ENCODE measurements at regions not wholly inside any gene's neighbourhood (a gene's known extent, or its start where the extent isn't known, plus 50 kb on each side); places are given as distances from the start of the nearest gene placed in this dataset.
A peak's percentile ranks its signal among the peaks of the same experiment; 100 is the strongest.

DNA sequence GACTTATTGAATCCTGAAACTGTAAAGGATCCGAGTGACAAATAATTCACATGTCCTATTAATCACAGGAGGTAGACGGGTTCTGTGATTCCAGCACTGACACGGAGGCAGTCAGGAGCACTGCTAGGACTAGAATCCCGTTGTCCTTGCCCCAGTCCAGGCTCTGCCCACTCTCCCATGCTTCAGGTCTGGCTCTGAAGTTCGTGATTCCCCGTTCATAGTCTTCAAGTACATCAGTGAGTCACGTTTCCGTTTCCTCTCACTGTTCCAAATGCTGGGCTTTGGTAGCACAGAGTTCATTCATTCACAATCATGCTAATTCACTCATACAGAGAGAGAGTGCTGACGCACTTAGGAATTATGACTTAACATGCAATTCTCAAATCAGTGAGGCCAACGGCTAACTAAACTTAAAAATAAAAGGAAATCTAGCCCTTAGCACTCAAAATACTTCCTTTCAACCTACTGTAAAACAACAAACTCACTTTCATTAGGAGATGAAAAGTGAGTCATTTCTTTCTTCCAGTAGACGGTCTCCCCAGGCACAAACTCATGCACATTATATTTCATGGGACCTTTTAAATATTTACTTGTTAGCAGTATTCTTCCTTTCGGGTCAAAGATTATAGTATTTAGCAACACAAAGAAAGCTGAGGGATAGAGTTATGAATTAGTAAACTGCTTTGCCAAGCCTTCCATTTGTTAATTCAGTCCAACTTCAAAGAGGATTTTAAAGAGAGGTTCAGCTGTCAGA lies 94.0 kb upstream of the NHSL1 start:
- H3K4me2 ChIP-seq (ENCODE audit: low read length) = no peak overlapping the region
- no peaks in the 10 kb centered on the region for H3K9me3 ChIP-seq (ENCODE audit: control insufficient read depth, low read length)
- H2AFZ ChIP-seq = no peak overlapping the region
- H3K4me1 ChIP-seq = peaks cover 2% of the 10 kb centered on the region
- H3K79me2 ChIP-seq = no peaks in the 10 kb centered on the region
- H3K4me3 ChIP-seq (ENCODE audit: low read depth, low read length) = no peak overlapping the region
- peak overlapping the region; percentile 40 for H3K27ac ChIP-seq
- H3K36me3 ChIP-seq (ENCODE audit: control insufficient read depth, insufficient read depth, low read length) = no peaks in the 10 kb centered on the region
- no peaks in the 10 kb centered on the region for H3K27me3 ChIP-seq (ENCODE audit: control insufficient read depth, insufficient read depth, low read length)
- no peak overlapping the region for H3K9ac ChIP-seq
- TF ChIP-seq, protein P1, sequence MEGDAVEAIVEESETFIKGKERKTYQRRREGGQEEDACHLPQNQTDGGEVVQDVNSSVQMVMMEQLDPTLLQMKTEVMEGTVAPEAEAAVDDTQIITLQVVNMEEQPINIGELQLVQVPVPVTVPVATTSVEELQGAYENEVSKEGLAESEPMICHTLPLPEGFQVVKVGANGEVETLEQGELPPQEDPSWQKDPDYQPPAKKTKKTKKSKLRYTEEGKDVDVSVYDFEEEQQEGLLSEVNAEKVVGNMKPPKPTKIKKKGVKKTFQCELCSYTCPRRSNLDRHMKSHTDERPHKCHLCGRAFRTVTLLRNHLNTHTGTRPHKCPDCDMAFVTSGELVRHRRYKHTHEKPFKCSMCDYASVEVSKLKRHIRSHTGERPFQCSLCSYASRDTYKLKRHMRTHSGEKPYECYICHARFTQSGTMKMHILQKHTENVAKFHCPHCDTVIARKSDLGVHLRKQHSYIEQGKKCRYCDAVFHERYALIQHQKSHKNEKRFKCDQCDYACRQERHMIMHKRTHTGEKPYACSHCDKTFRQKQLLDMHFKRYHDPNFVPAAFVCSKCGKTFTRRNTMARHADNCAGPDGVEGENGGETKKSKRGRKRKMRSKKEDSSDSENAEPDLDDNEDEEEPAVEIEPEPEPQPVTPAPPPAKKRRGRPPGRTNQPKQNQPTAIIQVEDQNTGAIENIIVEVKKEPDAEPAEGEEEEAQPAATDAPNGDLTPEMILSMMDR (IDR thresholded peaks at IDR 0.05) = no peak

DNA sequence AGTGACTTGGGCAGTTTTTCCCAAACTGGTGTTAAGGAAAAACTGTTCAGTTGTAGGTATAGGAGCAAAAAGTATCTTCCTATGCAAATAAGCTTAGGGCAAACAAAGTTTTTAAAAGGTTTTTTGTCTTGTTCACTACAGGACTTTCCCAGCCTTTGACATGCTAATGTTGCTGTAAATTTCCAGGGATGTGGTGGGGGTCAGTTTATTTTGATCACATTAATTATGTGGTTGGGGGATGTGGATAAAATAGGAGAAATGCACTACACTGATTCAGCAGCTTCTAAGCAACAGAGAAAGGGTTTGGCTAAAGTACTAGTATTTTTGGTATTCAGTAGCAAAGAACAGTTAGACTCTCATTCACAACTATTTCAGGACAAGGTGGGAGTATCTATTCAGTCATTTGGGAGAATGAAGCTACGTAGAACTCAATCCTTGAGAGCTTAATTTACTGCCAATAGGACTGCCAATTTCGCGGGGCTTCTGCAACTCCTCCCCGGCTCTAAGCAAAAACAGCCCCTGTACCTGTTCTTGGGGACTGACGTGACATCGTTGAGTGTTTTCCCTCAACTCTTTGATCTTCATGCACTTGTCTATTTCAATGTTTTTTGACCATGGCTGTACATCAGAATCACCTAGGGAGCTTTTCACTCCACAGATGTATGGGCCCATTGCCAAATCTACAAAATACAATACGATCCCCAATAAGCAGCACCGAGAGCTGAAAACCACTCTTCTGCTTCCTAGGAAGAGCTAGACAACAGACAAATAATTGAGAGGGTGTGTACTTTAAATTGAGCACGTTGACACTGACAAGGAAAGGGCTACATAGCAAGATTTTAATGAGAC lies 94.8 kb upstream of the NHSL1 start:
- Histone ChIP-seq H3K4me3 (ENCODE audit: low read depth, low read length) (no peak overlapping the region), H3K9ac (no peak overlapping the region), H2AFZ (no peak overlapping the region), H3K4me2 (ENCODE audit: low read length) (no peak overlapping the region), H3K9me3 (ENCODE audit: control insufficient read depth, low read length) (no peaks in the 10 kb centered on the region), H3K27ac (peak overlapping the region; percentile 40), H3K4me1 (peaks cover 2% of the 10 kb centered on the region), H3K36me3 (ENCODE audit: control insufficient read depth, insufficient read depth, low read length) (no peaks in the 10 kb centered on the region), H3K79me2 (no peaks in the 10 kb centered on the region), H3K27me3 (ENCODE audit: control insufficient read depth, insufficient read depth, low read length) (no peaks in the 10 kb centered on the region)
- TF ChIP-seq, protein P1 (IDR thresholded peaks at IDR 0.05) = no peak

DNA sequence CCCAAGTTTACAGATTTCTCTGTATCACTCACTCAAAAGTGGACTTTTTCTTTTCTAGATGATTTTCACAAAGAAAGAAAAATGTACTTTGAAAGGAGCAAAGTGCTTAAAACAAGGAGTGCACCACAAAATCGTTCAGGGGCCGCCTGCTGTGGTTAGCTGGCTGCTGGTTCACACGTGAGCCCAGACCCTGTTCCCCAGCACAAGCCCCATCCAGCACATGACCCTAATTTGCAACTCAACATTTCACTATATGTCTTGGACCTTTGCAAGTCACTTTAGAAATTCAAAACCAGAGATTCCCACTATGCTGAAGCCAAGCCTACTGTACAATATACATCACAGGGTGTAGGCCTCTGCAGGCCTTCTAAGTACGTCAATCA lies 95.5 kb upstream of the NHSL1 start:
- Histone ChIP-seq H3K4me3 (ENCODE audit: low read depth, low read length) (no peak overlapping the region), H3K27me3 (ENCODE audit: control insufficient read depth, insufficient read depth, low read length) (no peaks in the 10 kb centered on the region), H3K9ac (no peak overlapping the region), H2AFZ (no peak overlapping the region), H3K9me3 (ENCODE audit: control insufficient read depth, low read length) (no peaks in the 10 kb centered on the region), H3K27ac (no peak overlapping the region), H3K4me2 (ENCODE audit: low read length) (no peak overlapping the region), H3K36me3 (ENCODE audit: control insufficient read depth, insufficient read depth, low read length) (no peaks in the 10 kb centered on the region), H3K79me2 (no peaks in the 10 kb centered on the region), H3K4me1 (peaks cover 2% of the 10 kb centered on the region)
- TF ChIP-seq, protein P1 (IDR thresholded peaks at IDR 0.05) = no peak

DNA sequence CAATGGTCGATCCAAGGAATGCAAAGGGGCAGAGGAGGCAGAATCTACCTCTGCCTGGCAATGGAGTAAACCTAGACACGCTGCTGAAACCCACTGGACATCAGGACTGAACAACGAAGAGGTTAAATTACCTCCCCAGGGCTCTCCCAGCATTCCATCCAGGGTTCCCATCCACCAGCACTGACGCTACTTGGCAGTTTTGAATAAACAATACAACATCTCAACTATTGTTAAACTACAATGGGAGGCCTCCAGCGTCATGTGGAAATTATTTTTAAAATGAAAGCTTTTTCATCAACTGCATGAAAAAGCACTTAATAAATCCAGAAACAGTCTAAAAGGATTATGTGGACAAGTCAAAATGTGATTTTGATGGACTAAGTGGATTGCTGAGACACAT lies 96.8 kb upstream of the NHSL1 start:
- no peak overlapping the region for H3K4me2 ChIP-seq (ENCODE audit: low read length)
- H3K27ac ChIP-seq = no peak overlapping the region
- no peaks in the 10 kb centered on the region for H3K79me2 ChIP-seq
- no peaks in the 10 kb centered on the region for H3K27me3 ChIP-seq (ENCODE audit: control insufficient read depth, insufficient read depth, low read length)
- H3K4me1 ChIP-seq = no peaks in the 10 kb centered on the region
- no peaks in the 10 kb centered on the region for H3K9me3 ChIP-seq (ENCODE audit: control insufficient read depth, low read length)
- H3K9ac ChIP-seq = no peak overlapping the region
- no peak overlapping the region for H2AFZ ChIP-seq
- no peak overlapping the region for H3K4me3 ChIP-seq (ENCODE audit: low read depth, low read length)
- TF ChIP-seq, protein P1 (IDR thresholded peaks at IDR 0.05) = no peak
- no peaks in the 10 kb centered on the region for H3K36me3 ChIP-seq (ENCODE audit: control insufficient read depth, insufficient read depth, low read length)

All from parathyroid adenoma (tissue), 2 donors.